ENCODE measurements at regions not wholly inside any gene's neighbourhood (a gene's known extent, or its start where the extent isn't known, plus 50 kb on each side); places are given as distances from the start of the nearest gene placed in this dataset.

DNA sequence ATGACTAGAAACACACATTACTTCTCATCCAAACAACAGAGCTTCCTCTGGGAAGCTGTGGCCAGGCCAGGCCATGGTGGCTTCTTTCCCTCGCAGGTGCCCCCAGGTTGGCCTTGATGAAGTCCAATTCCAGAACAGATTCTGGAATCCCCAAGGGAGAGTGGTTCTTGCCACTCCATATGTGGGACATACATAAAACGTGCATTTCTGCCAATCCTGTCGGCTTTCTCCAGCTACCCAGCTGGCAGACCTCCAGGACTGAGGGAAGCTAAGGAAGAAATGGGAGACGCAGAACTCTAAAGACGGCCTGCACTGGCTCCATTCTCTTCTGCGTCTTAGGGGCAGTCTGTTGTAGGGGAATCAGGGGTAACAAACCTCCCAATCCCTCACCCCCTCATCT lies 219.2 kb upstream of the CDH5 start:
- H3K4me3 ChIP-seq (ENCODE audit: low read depth, low read length) = no peak overlapping the region
- TF ChIP-seq CTCF (IDR thresholded peaks at IDR 0.05; ENCODE audit: borderline replicate concordance, insufficient read depth, low read depth, low read length) = no peak

- no peak overlapping the region for H3K4me3 ChIP-seq (ENCODE audit: low read depth, low read length)
- no peak for TF ChIP-seq CTCF (IDR thresholded peaks at IDR 0.05; ENCODE audit: borderline replicate concordance, insufficient read depth, low read depth, low read length)
These were observed 219.7 kb upstream of the CDH5 start for GRCh38 chr16:66146798-66147197.

DNA sequence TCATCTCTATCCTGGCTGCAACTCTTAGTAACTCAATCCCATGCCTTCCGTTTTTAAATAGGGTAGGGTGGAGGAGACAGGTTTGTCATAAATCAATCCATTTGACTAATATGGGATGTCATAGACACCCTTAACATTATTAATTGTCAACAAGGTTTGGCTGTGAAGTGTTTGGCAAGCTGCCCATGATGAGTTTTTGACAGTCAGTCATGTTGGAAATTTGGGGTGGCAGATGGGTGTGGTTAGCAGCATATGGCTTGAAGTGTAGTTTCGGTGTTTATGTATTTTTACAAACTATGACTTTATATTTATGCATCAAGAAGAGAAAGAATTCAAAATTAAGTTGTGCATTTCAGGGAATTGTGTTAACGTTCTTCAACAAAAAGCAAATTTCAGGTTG lies 221.8 kb upstream of the CDH5 start:
- TF ChIP-seq CTCF (IDR thresholded peaks at IDR 0.05; ENCODE audit: borderline replicate concordance, insufficient read depth, low read depth, low read length) = no peak
- no peak overlapping the region for H3K4me3 ChIP-seq (ENCODE audit: low read depth, low read length)

DNA sequence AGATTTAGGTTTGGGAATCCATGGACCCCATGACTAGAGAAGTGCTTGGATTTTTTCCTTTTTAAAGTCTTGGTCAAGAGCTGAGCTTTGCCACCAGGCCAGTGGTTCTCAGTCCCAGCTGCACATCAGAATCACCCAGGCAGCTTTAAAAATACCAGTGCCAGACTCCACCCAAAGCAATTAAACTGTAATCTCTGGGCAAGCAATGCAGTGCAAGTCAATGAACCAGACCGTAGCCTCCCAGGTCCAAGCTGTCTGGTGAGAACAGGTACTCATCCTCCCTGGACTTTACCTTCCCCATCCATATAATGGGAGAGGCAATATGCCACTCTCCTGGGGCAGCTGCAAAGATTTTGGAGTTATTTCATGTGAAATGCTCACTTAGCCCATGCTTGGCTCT lies 223.1 kb upstream of the CDH5 start:
- H3K4me3 ChIP-seq (ENCODE audit: low read depth, low read length) = no peak overlapping the region
- no peak for TF ChIP-seq CTCF (IDR thresholded peaks at IDR 0.05; ENCODE audit: borderline replicate concordance, insufficient read depth, low read depth, low read length)

- H3K4me3 ChIP-seq (ENCODE audit: low read depth, low read length) = no peak overlapping the region
- TF ChIP-seq CTCF (IDR thresholded peaks at IDR 0.05; ENCODE audit: borderline replicate concordance, insufficient read depth, low read depth, low read length) = no peak
These were observed 224.6 kb upstream of the CDH5 start for GRCh38 chr16:66141885-66142284.

GRCh38 chr16:66137853-66138252 lies 228.6 kb upstream of the CDH5 start:
- no peak for TF ChIP-seq CTCF (IDR thresholded peaks at IDR 0.05; ENCODE audit: borderline replicate concordance, insufficient read depth, low read depth, low read length)

DNA sequence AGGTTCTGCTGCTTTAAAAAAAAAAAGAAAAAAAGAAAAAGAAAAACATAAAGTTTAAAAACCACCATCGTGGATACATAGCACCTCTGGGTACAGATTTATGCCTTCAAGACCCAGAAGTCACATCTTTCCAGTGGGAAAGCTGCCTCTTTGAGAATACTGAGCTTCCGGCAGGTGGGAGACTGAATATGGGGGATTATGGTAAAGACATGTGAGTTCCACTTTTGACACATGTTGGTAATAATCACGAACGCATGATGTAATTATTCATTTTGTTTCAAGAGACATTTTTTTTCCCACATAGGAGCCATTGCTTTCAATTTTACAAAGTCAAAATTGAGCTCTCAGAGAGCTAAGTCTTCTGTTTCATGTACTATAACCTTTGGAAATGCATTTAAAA lies 229.7 kb upstream of the CDH5 start:
- no peak for TF ChIP-seq CTCF (IDR thresholded peaks at IDR 0.05; ENCODE audit: borderline replicate concordance, insufficient read depth, low read depth, low read length)

More at GRCh38 chr16:66137853-66138252, 228.6 kb upstream of the CDH5 start:
- no peak overlapping the region for H3K4me3 ChIP-seq (ENCODE audit: low read depth, low read length)

More for the DNA sequence above, 229.7 kb upstream of the CDH5 start:
- no peak overlapping the region for H3K4me3 ChIP-seq (ENCODE audit: low read depth, low read length)

Measured in GM12875 (cell line).